SH-SY5Y (cell line): ENCODE measurements at regions not wholly inside any gene's neighbourhood (a gene's known extent, or its start where the extent isn't known, plus 50 kb on each side); places are given as distances from the start of the nearest gene placed in this dataset.

ENCODE experiments used
- GATA2 ChIP-seq: IDR thresholded peaks from 2 replicates; pipeline ENCODE4 v1.6.1; 2011; ENCODE audit warnings: mild to moderate bottlenecking, low read depth, low read length
- GATA3 ChIP-seq: IDR thresholded peaks from 2 replicates; pipeline ENCODE4 v1.6.1; 2011; ENCODE audit warnings: low read depth, mild to moderate bottlenecking, low read length, moderate library complexity

DNA sequence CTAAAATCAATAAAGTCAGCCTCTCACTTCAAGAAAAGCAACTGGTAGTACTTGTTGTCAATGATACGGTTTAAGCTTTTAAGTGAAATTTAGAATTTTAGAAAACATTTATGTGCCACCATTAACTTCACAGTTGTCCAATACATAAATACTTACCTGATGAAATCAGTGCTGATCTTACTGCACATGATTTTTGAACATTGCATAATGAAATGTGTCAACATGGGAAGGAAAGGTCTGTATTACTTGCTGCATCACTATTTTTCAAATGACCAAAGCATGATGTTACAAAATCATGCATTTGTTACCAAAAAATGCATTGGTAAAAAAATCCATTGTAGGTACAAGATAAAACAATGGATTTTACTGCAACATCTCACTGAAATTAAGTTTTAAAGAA, 284.3 kb downstream of the EPM2A start:
- TF ChIP-seq GATA2 (no peak), GATA3 (no peak)
